ENCODE measurements at regions not wholly inside any gene's neighbourhood (a gene's known extent, or its start where the extent isn't known, plus 50 kb on each side); places are given as distances from the start of the nearest gene placed in this dataset.

DNA sequence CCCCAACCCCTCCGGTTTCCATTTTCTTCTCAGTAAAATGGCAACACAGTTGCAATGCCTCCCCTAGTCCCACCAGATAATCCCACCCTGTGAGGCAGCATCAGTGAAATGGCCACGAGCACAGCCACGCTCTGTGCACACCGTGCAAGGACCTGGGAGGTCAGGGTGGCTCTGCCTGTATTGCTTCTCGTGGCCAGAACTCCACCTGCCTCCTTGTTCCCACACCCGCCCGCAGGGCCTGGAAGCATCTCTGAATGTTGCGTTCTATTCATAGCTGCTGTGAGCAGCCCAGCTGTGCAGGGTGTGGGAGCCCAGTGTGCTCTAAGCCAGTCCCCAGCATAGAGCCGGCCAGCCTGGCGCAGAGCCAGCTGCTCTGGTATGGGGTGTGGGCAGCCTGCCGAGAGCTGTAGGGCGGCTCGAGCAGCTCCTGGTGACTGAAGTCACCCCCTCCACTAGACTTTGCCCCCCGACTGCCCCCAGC is 161.1 kb downstream of the DLL1 start:
- H3K36me3 ChIP-seq (ENCODE audit: control insufficient read depth, low read length), result no peaks in the 10 kb centered on the region
- no peaks in the 10 kb centered on the region for H3K79me2 ChIP-seq (ENCODE audit: control insufficient read depth, low read length)
- H3K4me2 ChIP-seq (ENCODE audit: low read length), result no peak overlapping the region
- H3K27me3 ChIP-seq (ENCODE audit: control insufficient read depth, low read length), result no peaks in the 10 kb centered on the region
- H3K27ac ChIP-seq (ENCODE audit: low read depth, low read length), result no peak overlapping the region
- H3K4me3 ChIP-seq (ENCODE audit: low read length), result no peak overlapping the region
- no peaks in the 10 kb centered on the region for H3K9me2 ChIP-seq (replicated peaks; ENCODE audit: control insufficient read depth, low read length)
- H3K4me1 ChIP-seq (ENCODE audit: control insufficient read depth, low read length), result no peaks in the 10 kb centered on the region
- no peaks in the 10 kb centered on the region; the same call in 1 of the 2 replicates for H3K9me3 ChIP-seq (ENCODE audit: control insufficient read depth, insufficient read depth, low read length)
- H4K20me1 ChIP-seq (ENCODE audit: control insufficient read depth, insufficient read depth, low read depth, low read length), result no peaks in the 10 kb centered on the region
- no peaks in the 10 kb centered on the region for H3F3A ChIP-seq (ENCODE audit: control insufficient read depth, insufficient read depth)
- TF ChIP-seq, protein P1, sequence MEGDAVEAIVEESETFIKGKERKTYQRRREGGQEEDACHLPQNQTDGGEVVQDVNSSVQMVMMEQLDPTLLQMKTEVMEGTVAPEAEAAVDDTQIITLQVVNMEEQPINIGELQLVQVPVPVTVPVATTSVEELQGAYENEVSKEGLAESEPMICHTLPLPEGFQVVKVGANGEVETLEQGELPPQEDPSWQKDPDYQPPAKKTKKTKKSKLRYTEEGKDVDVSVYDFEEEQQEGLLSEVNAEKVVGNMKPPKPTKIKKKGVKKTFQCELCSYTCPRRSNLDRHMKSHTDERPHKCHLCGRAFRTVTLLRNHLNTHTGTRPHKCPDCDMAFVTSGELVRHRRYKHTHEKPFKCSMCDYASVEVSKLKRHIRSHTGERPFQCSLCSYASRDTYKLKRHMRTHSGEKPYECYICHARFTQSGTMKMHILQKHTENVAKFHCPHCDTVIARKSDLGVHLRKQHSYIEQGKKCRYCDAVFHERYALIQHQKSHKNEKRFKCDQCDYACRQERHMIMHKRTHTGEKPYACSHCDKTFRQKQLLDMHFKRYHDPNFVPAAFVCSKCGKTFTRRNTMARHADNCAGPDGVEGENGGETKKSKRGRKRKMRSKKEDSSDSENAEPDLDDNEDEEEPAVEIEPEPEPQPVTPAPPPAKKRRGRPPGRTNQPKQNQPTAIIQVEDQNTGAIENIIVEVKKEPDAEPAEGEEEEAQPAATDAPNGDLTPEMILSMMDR (IDR thresholded peaks at IDR 0.05; ENCODE audit: low read depth, low read length, poor library complexity, severe bottlenecking), result no peak
- TF ChIP-seq EZH2phosphoT487 (IDR thresholded peaks at IDR 0.05; ENCODE audit: borderline replicate concordance, low read length), result no peak

DNA sequence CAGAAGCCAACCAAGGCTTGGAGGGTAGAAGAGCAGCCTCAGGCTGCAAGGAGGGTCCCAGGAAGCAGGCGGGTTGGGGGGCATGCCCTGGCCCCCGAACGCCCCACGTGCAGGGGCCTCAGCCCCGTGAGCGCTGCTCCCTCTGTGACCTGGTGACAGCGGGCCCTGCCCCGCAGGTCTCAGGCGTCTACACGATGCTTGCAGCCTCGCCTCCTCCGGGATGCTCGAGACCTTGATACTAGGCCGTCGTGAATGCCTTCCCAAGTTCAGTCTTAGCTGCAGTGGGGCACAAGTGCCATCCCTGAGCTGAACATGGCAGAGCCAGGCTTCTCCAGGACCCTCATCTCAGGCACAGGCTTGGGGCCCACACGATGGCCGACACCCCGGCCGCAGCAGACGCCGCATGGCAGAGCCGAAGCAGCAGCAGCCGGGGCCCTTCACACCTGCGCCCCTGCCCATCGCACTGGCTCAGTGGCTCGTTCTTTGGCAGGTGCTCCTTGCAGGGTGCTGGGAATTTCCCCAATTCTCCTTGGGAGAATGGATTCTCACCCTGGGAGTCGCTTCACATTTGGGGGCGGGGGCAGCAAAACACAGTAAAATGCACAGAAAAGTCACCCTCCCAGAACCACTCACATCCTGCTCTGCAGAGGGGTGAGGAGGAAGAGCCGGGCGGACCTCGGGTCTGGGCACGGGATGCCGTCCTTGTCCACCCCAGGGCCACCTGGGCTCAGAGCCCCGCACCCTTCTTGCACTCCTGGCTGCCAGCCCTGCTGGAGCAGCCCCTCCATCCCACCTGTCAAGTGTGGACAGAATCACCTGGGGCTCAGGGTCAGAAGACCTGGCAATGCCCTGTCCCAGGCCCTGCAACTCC is 161.8 kb downstream of the DLL1 start:
- Histone ChIP-seq H3K4me3 (ENCODE audit: low read length) (no peak overlapping the region), H3K27me3 (ENCODE audit: control insufficient read depth, low read length) (no peaks in the 10 kb centered on the region), H3K27ac (ENCODE audit: low read depth, low read length) (no peak overlapping the region)

DNA sequence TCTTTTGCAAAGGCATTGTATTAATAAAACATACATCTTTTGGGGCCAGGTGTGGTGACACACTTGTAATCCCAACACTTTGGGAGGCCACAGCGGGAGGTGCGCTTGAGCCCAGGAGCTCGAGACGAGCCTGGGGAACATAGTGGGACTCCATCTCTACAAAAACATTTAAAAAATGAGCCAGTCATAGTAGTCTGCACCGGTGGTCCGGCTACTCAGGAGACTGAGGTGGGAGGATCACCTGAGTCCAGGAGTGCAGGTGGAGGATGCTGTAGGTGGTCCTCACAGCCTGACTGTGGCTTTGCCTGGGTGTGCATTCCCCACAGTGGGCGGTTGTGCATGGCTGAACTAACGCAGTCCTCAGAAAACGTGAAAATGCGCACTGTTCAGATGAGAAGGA is 162.5 kb downstream of the DLL1 start:
- no peak for TF ChIP-seq EZH2phosphoT487 (IDR thresholded peaks at IDR 0.05; ENCODE audit: borderline replicate concordance, low read length)
- TF ChIP-seq, protein P1 (IDR thresholded peaks at IDR 0.05; ENCODE audit: low read depth, low read length, poor library complexity, severe bottlenecking), result no peak
- no peaks in the 10 kb centered on the region for H3K79me2 ChIP-seq (ENCODE audit: control insufficient read depth, low read length)
- H3K9me3 ChIP-seq (ENCODE audit: control insufficient read depth, insufficient read depth, low read length), result no peaks in the 10 kb centered on the region; the same call in 1 of the 2 replicates
- H3K36me3 ChIP-seq (ENCODE audit: control insufficient read depth, low read length), result no peaks in the 10 kb centered on the region
- no peaks in the 10 kb centered on the region for H3F3A ChIP-seq (ENCODE audit: control insufficient read depth, insufficient read depth)
- H3K4me2 ChIP-seq (ENCODE audit: low read length), result no peak overlapping the region
- no peak overlapping the region for H3K27ac ChIP-seq (ENCODE audit: low read depth, low read length)
- H3K4me1 ChIP-seq (ENCODE audit: control insufficient read depth, low read length), result no peaks in the 10 kb centered on the region
- H3K4me3 ChIP-seq (ENCODE audit: low read length), result no peak overlapping the region
- H3K27me3 ChIP-seq (ENCODE audit: control insufficient read depth, low read length), result no peaks in the 10 kb centered on the region
- no peaks in the 10 kb centered on the region for H4K20me1 ChIP-seq (ENCODE audit: control insufficient read depth, insufficient read depth, low read depth, low read length)
- H3K9me2 ChIP-seq (replicated peaks; ENCODE audit: control insufficient read depth, low read length), result no peaks in the 10 kb centered on the region

More for the DNA sequence above, 161.8 kb downstream of the DLL1 start:
- H4K20me1 ChIP-seq (ENCODE audit: control insufficient read depth, insufficient read depth, low read depth, low read length), result no peaks in the 10 kb centered on the region
- no peak overlapping the region for H3K4me2 ChIP-seq (ENCODE audit: low read length)
- H3K9me3 ChIP-seq (ENCODE audit: control insufficient read depth, insufficient read depth, low read length), result no peaks in the 10 kb centered on the region; the same call in 1 of the 2 replicates
- TF ChIP-seq EZH2phosphoT487 (IDR thresholded peaks at IDR 0.05; ENCODE audit: borderline replicate concordance, low read length), result no peak
- TF ChIP-seq, protein P1 (IDR thresholded peaks at IDR 0.05; ENCODE audit: low read depth, low read length, poor library complexity, severe bottlenecking), result no peak
- H3K9me2 ChIP-seq (replicated peaks; ENCODE audit: control insufficient read depth, low read length), result no peaks in the 10 kb centered on the region
- no peaks in the 10 kb centered on the region for H3F3A ChIP-seq (ENCODE audit: control insufficient read depth, insufficient read depth)
- H3K4me1 ChIP-seq (ENCODE audit: control insufficient read depth, low read length), result no peaks in the 10 kb centered on the region
- H3K36me3 ChIP-seq (ENCODE audit: control insufficient read depth, low read length), result no peaks in the 10 kb centered on the region
- H3K79me2 ChIP-seq (ENCODE audit: control insufficient read depth, low read length), result no peaks in the 10 kb centered on the region
